Activated CD4-positive, alpha-beta T cell treated with anti-CD3 and anti-CD28 coated beads, Interleukin-2, amount 10 ng/mL, durations not matched to agents 7 days and 5 days (primary cell): ENCODE measurements at regions not wholly inside any gene's neighbourhood (a gene's known extent, or its start where the extent isn't known, plus 50 kb on each side); places are given as distances from the start of the nearest gene placed in this dataset.
"Not testable (repeated sequence)": the region's sequence is repeated elsewhere in the genome, so short reads cannot be mapped to it uniquely, and the experiment has no call there.

Experiments
- CTCF ChIA-PET: fragments of 350-600 bp; sonication (Branson Sonifier 250); formaldehyde crosslinking; loops from one replicate; lab custom pipeline; 2021; ENCODE audit warnings: antibody characterized with exemption; lab: Charles Lee
- POLR2A ChIA-PET: fragments of 350-600 bp; sonication (Branson Sonifier 250); formaldehyde crosslinking; loops from one replicate; lab custom pipeline; 2021; ENCODE audit warnings: antibody characterized with exemption; lab: Charles Lee
- DNase-seq: peaks from one replicate; pipeline ENCODE4 v3.0.0-alpha.2; 2020
- H3K27ac Mint-ChIP-seq: one replicate; pipeline ENCODE4 v1.8.0; 2021; ENCODE audit warnings: mild to moderate bottlenecking, moderate library complexity, mixed read lengths
- H3K27me3 Mint-ChIP-seq: one replicate; pipeline ENCODE4 v1.8.0; 2021; ENCODE audit warnings: mixed read lengths
- H3K36me3 Mint-ChIP-seq: one replicate; pipeline ENCODE4 v1.8.0; 2021; ENCODE audit warnings: low read depth, mixed read lengths
- H3K4me1 Mint-ChIP-seq: one replicate; pipeline ENCODE4 v1.8.0; 2021; ENCODE audit warnings: mixed read lengths
- H3K4me3 Mint-ChIP-seq: one replicate; pipeline ENCODE4 v1.8.0; 2021; ENCODE audit warnings: mild to moderate bottlenecking, moderate library complexity, mixed read lengths
- H3K9me3 Mint-ChIP-seq: one replicate; pipeline ENCODE4 v1.8.0; 2021; ENCODE audit warnings: mixed read lengths

DNA sequence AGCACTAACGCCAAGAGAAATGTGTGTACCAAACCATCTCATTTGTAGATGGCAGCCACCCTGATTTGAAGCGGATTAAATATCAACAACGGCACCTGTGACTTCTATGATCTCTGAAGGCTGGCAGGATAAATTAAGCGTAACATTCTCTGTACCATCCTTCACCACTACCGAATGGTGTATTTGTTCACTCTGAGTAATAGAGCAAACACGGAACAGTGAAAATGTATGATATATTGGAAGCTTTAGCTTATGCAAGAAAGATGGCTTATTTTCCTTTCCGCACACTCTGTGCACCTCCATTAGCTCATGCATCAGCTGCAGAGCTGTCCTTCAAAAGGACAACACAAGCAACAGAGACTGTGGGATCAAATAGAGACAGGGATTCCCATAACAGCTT, 431.1 kb downstream of the PRELID2 start:
- Mint-ChIP-seq H3K9me3 (peaks cover 21% of the 10 kb centered on the region), H3K4me1 (no peaks in the 10 kb centered on the region), H3K36me3 (no peaks in the 10 kb centered on the region), H3K27me3 (no peaks in the 10 kb centered on the region), H3K4me3 (no peak overlapping the region), H3K27ac (no peak overlapping the region)
- ChIA-PET POLR2A (no interaction called here), CTCF (no interaction called here)
- no peak for DNase-seq

DNA sequence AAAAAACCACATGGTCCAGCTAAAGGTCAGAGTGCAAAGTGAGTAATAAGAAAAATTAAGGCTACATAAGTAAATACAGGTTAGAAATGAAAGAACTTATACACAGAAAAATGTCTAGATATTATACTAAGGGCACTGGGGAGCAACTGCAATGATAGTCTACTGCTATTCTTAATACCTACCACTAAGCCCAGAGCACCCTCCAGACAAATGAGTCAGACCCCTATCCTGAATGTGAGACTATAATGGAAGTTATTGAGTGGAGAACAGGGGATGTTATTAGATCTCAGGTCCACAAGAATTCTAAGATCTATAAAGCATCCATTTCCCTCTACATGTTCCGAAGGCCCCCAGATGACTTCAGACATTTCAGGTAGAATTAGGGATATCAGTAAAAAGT, 438.3 kb downstream of the PRELID2 start:
- POLR2A ChIA-PET = no interaction called here
- H3K4me3 Mint-ChIP-seq = no peak overlapping the region
- no peaks in the 10 kb centered on the region for H3K36me3 Mint-ChIP-seq
- H3K9me3 Mint-ChIP-seq = peaks cover 12% of the 10 kb centered on the region
- DNase-seq = no peak
- H3K27me3 Mint-ChIP-seq = no peaks in the 10 kb centered on the region
- CTCF ChIA-PET = no interaction called here
- no peak overlapping the region for H3K27ac Mint-ChIP-seq
- H3K4me1 Mint-ChIP-seq = no peaks in the 10 kb centered on the region

DNA sequence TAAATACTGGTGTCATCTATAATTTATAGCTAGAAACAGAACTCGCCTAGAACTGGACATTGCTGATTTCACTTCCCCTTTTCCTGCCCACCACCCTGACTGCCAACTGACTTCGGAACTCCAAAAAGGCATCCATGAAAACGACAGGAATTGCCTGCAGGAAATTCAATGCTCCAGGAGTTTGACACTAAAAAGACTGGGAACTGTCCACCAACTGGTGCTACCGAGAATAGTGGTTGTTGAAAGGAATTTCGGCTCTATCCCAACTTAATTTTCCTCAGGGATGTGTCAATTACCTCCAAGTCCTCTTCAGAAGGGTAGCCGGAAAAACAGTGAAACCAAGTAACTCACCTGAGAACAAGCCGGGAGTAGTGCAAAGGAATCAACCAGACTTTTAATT, 440.0 kb downstream of the PRELID2 start:
- H3K27ac Mint-ChIP-seq, H3K4me3 Mint-ChIP-seq, H3K27me3 Mint-ChIP-seq, H3K9me3 Mint-ChIP-seq, H3K36me3 Mint-ChIP-seq, DNase-seq, H3K4me1 Mint-ChIP-seq, POLR2A ChIA-PET, CTCF ChIA-PET: not testable (repeated sequence)

DNA sequence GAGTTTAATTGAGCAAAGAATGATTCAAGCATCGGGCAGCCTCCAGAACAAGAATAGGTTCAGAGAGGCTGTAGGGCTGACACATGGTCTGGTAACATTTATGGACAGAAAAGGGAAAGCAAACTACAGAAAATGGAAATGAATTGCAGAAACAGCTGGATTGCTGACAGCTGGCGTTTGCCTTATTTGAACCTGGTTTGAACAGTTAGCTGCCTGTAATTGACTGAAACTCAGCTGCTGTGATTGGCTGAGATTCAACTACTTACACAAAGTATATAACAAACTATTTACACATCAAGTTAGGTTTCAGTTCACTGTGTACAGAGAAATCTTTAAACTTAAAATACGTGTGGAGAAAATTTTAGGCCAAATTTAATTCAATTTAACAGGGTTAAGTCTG, 441.7 kb downstream of the PRELID2 start:
- POLR2A ChIA-PET = no interaction called here
- H3K4me3 Mint-ChIP-seq = no peak overlapping the region
- DNase-seq = no peak
- H3K27me3 Mint-ChIP-seq = no peaks in the 10 kb centered on the region
- peaks cover 11% of the 10 kb centered on the region for H3K9me3 Mint-ChIP-seq
- no peak overlapping the region for H3K27ac Mint-ChIP-seq
- H3K36me3 Mint-ChIP-seq = no peaks in the 10 kb centered on the region
- no peaks in the 10 kb centered on the region for H3K4me1 Mint-ChIP-seq
- CTCF ChIA-PET = no interaction called here

DNA sequence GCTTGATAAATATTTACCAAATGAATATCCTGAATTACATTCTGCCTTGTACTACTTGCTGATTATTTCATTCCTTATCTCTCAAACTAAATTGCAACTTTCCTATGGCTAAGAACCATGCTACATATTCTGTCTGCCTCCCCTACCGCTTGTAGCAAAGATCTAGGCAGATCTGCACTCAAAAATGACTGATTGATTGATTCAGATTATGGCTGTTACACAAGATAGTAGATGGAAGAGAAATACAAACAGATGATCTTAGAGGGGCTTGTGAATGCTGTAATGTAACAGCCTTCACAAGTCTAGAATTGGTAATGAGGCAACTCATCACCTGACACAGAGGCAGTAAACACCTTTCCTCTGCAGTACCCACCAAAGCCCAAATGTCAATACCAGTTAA, 446.1 kb downstream of the PRELID2 start:
- POLR2A ChIA-PET = no interaction called here

DNA sequence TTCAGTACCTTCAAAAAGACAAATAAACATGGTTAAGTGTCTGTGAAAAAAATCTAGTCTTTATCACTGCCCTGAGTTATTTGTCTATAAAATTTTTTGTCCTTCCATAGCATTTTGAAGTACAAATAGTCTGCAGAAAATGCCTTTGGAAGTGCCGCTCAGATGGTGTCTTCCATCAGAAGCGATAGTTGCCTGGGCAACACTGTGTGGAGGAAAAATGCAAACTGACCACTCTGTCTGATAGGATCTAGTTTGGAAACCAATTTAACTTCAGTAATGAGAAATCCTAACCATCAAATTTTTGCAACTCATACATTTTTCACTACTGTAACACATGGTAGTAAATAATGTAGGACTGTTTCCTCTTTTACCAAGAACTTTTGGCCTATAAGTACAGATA, 449.9 kb downstream of the PRELID2 start:
- POLR2A ChIA-PET = no interaction called here
- CTCF ChIA-PET = no interaction called here
- H3K36me3 Mint-ChIP-seq = no peaks in the 10 kb centered on the region
- H3K4me1 Mint-ChIP-seq = no peaks in the 10 kb centered on the region
- no peak for DNase-seq
- no peaks in the 10 kb centered on the region for H3K27me3 Mint-ChIP-seq
- H3K9me3 Mint-ChIP-seq = peaks cover 9% of the 10 kb centered on the region
- H3K4me3 Mint-ChIP-seq = no peak overlapping the region
- no peak overlapping the region for H3K27ac Mint-ChIP-seq

More for the DNA sequence above, 446.1 kb downstream of the PRELID2 start:
- no peak overlapping the region for H3K27ac Mint-ChIP-seq
- DNase-seq = no peak
- H3K4me3 Mint-ChIP-seq = no peak overlapping the region
- H3K27me3 Mint-ChIP-seq = no peaks in the 10 kb centered on the region
- peaks cover 10% of the 10 kb centered on the region for H3K9me3 Mint-ChIP-seq
- H3K36me3 Mint-ChIP-seq = no peaks in the 10 kb centered on the region
- CTCF ChIA-PET = no interaction called here
- no peaks in the 10 kb centered on the region for H3K4me1 Mint-ChIP-seq

DNA sequence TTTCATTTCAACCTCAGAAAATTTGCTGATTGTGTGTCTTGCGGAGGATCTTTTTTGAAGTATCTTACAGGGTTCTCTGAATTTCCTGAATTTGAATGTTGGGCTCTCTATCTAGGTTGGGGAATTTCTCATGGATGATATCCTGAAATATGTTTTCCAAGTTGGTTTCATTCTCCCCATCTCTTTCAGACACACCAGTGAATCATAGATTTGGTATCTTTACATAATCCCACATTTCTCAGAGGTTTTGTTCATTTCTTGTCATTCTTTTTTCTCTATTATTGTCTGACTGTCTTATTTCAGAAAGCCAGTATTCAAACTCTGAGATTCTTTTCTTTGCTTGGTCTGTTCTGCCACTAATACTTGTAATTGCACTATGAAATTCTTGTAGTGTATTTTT, 456.9 kb downstream of the PRELID2 start:
- no peaks in the 10 kb centered on the region for H3K36me3 Mint-ChIP-seq

DNA sequence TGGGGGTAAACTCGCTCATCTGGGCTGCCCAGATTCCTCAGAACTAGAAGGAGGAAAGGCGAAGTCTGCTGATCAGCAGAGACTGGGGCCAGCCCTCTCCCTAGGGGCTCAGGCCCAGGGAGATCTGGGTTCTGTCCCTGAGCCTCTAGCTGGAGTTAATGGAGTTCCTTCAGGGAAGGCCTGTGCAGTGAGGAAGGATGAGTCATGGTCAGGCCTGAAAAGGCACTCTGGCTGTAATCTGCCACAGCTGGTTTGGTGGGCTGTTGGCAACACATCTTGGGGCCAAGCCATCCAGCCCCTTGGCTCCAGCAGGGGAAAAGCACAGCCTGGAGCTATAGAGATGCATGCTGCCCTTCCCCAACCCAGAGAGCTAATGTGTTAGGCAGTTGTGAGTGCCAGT, 459.6 kb downstream of the PRELID2 start:
- POLR2A ChIA-PET = no interaction called here
- no peak overlapping the region for H3K4me3 Mint-ChIP-seq
- H3K27me3 Mint-ChIP-seq = no peaks in the 10 kb centered on the region
- CTCF ChIA-PET = no interaction called here
- no peaks in the 10 kb centered on the region for H3K36me3 Mint-ChIP-seq
- DNase-seq = no peak
- H3K4me1 Mint-ChIP-seq = no peaks in the 10 kb centered on the region
- H3K27ac Mint-ChIP-seq = no peak overlapping the region
- H3K9me3 Mint-ChIP-seq = peaks cover 27% of the 10 kb centered on the region

More for the DNA sequence above, 456.9 kb downstream of the PRELID2 start:
- Mint-ChIP-seq H3K4me3 (no peak overlapping the region), H3K27ac (no peak overlapping the region), H3K9me3 (peaks cover 27% of the 10 kb centered on the region), H3K27me3 (no peaks in the 10 kb centered on the region), H3K4me1 (no peaks in the 10 kb centered on the region)
- POLR2A ChIA-PET = no interaction called here
- CTCF ChIA-PET = no interaction called here
- no peak for DNase-seq

DNA sequence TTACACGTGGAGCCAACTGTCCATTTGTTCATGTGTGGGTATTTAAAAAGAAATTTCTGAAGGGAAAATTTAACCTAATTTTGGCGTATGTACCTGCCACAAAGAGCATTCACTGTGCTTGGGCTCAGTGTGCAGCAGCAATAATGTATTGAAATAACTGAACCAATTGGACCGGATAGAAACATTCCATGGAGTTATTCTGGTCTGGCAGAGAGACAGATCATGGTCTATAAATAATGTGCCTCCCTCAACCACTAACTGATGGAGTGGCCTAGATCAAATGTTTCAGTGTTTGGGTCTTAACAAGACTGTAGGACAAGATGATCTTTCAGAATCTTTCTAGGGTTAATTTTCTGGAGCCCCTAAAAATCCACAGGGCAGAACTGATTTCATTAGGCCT, 469.7 kb downstream of the PRELID2 start:
- DNase-seq = no peak
- ChIA-PET CTCF (no interaction called here), POLR2A (no interaction called here)
- Mint-ChIP-seq H3K4me3 (no peak overlapping the region), H3K27ac (no peak overlapping the region), H3K9me3 (no peaks in the 10 kb centered on the region), H3K27me3 (no peaks in the 10 kb centered on the region), H3K4me1 (no peaks in the 10 kb centered on the region), H3K36me3 (no peaks in the 10 kb centered on the region)

DNA sequence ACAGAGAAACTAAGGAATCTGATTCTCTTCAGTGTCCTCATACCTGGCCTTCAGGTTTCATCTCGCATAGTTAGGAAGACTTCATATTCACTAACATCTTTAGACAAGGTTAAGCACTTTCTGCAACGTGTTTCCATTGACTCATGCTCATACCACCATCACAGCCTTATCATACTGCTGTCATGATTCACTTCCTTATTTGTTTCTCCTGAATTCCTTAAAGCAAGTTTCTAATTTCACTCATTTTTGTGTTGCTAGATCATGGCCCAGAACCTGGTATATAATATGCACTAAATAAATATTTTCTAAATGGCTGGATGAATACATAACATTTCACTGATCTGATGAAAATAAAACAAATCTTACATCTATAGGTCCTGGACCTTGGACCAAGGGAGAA, 472.9 kb downstream of the PRELID2 start:
- Mint-ChIP-seq H3K4me1 (no peaks in the 10 kb centered on the region), H3K27ac (no peak overlapping the region), H3K4me3 (no peak overlapping the region), H3K9me3 (no peaks in the 10 kb centered on the region), H3K27me3 (no peaks in the 10 kb centered on the region), H3K36me3 (no peaks in the 10 kb centered on the region)
- POLR2A ChIA-PET = no interaction called here
- no peak for DNase-seq
- CTCF ChIA-PET = no interaction called here

DNA sequence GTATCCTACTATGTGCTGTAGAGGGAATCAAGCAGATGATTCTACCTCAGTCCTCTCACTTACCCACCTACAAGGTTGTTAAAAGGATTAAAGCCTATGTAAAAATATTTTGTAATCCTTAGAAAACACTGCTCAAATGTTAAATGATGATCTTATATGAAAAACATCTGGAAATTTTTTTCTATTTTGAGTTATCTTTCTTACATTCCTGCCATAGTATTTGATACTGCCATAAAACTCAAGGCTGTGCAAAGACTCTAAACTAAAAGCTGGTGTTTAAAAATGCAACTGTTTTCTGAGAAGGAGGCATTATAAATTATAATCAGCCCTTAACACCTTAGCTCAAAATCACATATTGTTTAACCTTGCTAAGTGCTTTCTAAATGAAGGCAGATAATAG, 474.2 kb downstream of the PRELID2 start:
- Mint-ChIP-seq H3K4me1 (no peaks in the 10 kb centered on the region), H3K27me3 (no peaks in the 10 kb centered on the region), H3K4me3 (no peak overlapping the region), H3K27ac (no peak overlapping the region), H3K36me3 (no peaks in the 10 kb centered on the region), H3K9me3 (no peaks in the 10 kb centered on the region)
- ChIA-PET POLR2A (no interaction called here), CTCF (no interaction called here)
- no peak for DNase-seq

DNA sequence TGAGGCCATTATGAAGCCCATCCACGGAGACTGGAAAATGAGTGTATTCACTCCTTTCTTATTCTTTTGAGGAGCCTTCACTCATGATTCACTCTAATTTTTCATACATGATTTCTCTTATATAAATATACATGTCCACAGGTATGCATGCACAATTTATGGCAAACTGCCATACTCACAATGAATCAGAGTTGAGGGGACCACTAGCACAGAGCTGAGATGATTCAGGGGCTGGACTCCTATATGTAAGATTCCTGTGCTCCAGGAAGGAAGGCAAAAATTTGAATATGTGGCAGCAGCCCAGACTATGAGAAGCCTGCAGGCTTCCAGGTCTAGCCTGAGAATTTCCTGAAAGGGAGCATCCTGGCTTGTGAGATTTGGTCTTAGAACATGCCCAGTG, 484.6 kb downstream of the PRELID2 start:
- H3K9me3 Mint-ChIP-seq = no peaks in the 10 kb centered on the region
- H3K4me3 Mint-ChIP-seq = no peak overlapping the region
- H3K36me3 Mint-ChIP-seq = no peaks in the 10 kb centered on the region
- CTCF ChIA-PET = no interaction called here
- no peak overlapping the region for H3K27ac Mint-ChIP-seq
- no peaks in the 10 kb centered on the region for H3K4me1 Mint-ChIP-seq
- POLR2A ChIA-PET = no interaction called here
- no peaks in the 10 kb centered on the region for H3K27me3 Mint-ChIP-seq
- DNase-seq = no peak

DNA sequence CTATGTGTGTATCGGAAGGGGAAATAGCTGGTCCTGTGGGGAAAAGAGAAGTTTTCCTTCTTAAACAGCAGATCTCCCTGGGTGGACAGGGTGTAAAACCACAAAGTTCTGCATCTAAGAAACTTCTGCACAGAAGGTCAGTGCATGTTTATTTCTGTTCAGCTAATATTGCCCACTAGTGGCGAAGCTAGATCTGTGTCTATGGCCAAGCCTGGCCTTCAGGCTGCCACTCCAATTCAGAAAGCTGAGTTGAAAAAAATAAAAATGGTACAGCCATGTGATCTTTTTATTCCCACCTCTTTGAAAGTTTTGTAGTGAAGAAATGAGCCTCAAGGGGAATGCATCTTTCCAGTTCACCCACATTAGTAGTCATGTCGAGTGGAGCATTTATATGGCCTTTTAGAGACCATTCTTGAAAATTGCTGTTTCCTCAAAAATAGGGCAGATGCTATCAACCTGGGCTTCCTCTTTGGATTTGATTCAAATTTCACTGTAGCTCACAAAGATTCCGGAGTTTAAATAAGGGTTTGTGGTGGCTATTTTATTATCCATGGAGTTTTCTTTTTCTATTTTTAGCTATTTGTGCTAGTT, 488.0 kb downstream of the PRELID2 start:
- H3K27ac Mint-ChIP-seq = no peak overlapping the region
- ChIA-PET CTCF (no interaction called here), POLR2A (no interaction called here)
- DNase-seq = no peak
- H3K4me1 Mint-ChIP-seq = no peaks in the 10 kb centered on the region
- no peak overlapping the region for H3K4me3 Mint-ChIP-seq
- H3K36me3 Mint-ChIP-seq = no peaks in the 10 kb centered on the region
- no peaks in the 10 kb centered on the region for H3K9me3 Mint-ChIP-seq
- no peaks in the 10 kb centered on the region for H3K27me3 Mint-ChIP-seq

DNA sequence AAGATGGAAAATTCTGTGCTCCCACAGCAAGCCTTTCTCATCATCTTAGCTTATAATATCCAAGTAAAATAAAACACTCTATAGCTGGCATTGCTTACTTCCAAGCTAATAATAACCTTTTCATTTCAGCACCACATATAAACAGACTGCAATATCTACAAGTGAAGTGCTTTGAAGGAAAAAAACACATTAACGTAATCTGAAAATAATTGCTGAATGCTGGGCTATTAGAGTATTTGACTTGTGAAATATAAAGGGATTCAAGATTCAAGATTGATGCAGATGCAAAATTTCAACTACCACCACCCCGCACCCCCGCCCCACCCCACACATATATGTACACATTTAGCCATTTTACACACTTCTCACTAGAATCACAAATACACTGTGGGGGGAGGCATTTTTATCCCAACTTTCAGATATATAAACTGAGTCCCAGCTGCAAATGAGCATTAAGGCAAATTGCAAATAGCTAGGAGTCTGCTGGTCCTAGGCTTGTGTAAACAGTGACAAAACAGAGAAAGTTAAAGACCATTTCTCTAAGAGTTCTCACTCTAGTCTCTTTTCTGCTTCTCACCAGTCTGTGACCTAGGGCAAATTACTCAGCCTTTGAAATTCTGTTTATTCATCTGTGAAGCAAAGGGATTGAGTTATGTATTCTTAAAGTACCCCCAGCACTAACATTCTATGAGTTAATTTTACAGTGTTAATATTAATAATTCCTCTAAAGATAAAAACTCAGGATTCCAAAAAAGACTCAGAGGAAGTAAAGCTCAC, 489.4 kb downstream of the PRELID2 start:
- ChIA-PET CTCF (no interaction called here), POLR2A (no interaction called here)
- H3K9me3 Mint-ChIP-seq = peaks cover 3% of the 10 kb centered on the region
- no peak for DNase-seq
- no peak overlapping the region for H3K27ac Mint-ChIP-seq
- no peaks in the 10 kb centered on the region for H3K36me3 Mint-ChIP-seq
- no peaks in the 10 kb centered on the region for H3K27me3 Mint-ChIP-seq
- no peaks in the 10 kb centered on the region for H3K4me1 Mint-ChIP-seq
- no peak overlapping the region for H3K4me3 Mint-ChIP-seq
